Activated CD8-positive, alpha-beta memory T cell treated with anti-CD3 and anti-CD28 coated beads, Interleukin-2, amount 10 ng/mL, durations not matched to agents 7 days and 5 days (primary cell): ENCODE measurements at regions not wholly inside any gene's neighbourhood (a gene's known extent, or its start where the extent isn't known, plus 50 kb on each side); places are given as distances from the start of the nearest gene placed in this dataset.
"Not testable (repeated sequence)": the region's sequence is repeated elsewhere in the genome, so short reads cannot be mapped to it uniquely, and the experiment has no call there.

Source experiments
- ATAC-seq: fragments of 150-1000 bp; cut with Tn5 transposase; one replicate; pipeline ENCODE4 v1.10.0; 2021; ENCODE audit warnings: moderate library complexity
- CTCF ChIA-PET: fragments of 350-600 bp; sonication (Branson Sonifier 250); formaldehyde crosslinking; loops from one replicate; lab custom pipeline; 2021; ENCODE audit warnings: antibody characterized with exemption; lab: Charles Lee
- DNase-seq: peaks from one replicate; pipeline ENCODE4 v3.0.0-alpha.2; 2020
- H3K27ac Mint-ChIP-seq: one replicate; pipeline ENCODE4 v1.8.0; 2021; ENCODE audit warnings: mild to moderate bottlenecking, mixed read lengths
- H3K27me3 Mint-ChIP-seq: one replicate; pipeline ENCODE4 v1.8.0; 2021; ENCODE audit warnings: mixed read lengths
- H3K36me3 Mint-ChIP-seq: one replicate; pipeline ENCODE4 v1.8.0; 2021; ENCODE audit warnings: mild to moderate bottlenecking, mixed read lengths
- H3K4me1 Mint-ChIP-seq: one replicate; pipeline ENCODE4 v1.8.0; 2021; ENCODE audit warnings: mixed read lengths
- H3K4me3 Mint-ChIP-seq: one replicate; pipeline ENCODE4 v1.8.0; 2021; ENCODE audit warnings: mild to moderate bottlenecking, moderate library complexity, mixed read lengths
- H3K9me3 Mint-ChIP-seq: one replicate; pipeline ENCODE4 v1.8.0; 2022; ENCODE audit warnings: low read depth, mixed read lengths

- no peaks in the 10 kb centered on the region for H3K4me1 Mint-ChIP-seq
- H3K27me3 Mint-ChIP-seq: no peaks in the 10 kb centered on the region
- H3K9me3 Mint-ChIP-seq: no peaks in the 10 kb centered on the region
- no peak overlapping the region for H3K27ac Mint-ChIP-seq
- H3K36me3 Mint-ChIP-seq: no peaks in the 10 kb centered on the region
- H3K4me3 Mint-ChIP-seq: no peak overlapping the region
- DNase-seq: no peak
- CTCF ChIA-PET: no interaction called here
- ATAC-seq: no peak
Measured at GRCh38 chr2:43001055-43001378, 208.6 kb upstream of the HAAO start.

- peaks cover 4% of the 10 kb centered on the region for H3K27me3 Mint-ChIP-seq
- no peaks in the 10 kb centered on the region for H3K4me1 Mint-ChIP-seq
- no peak for DNase-seq
- no peaks in the 10 kb centered on the region for H3K36me3 Mint-ChIP-seq
- ATAC-seq: no peak
- CTCF ChIA-PET: no interaction called here
- H3K4me3 Mint-ChIP-seq: no peak overlapping the region
- no peaks in the 10 kb centered on the region for H3K9me3 Mint-ChIP-seq
- H3K27ac Mint-ChIP-seq: no peak overlapping the region
Measured at GRCh38 chr2:43000242-43001054, 208.1 kb upstream of the HAAO start.

- peaks cover 4% of the 10 kb centered on the region for H3K27me3 Mint-ChIP-seq
- no peak overlapping the region for H3K27ac Mint-ChIP-seq
- no peaks in the 10 kb centered on the region for H3K4me1 Mint-ChIP-seq
- CTCF ChIA-PET: no interaction called here
- ATAC-seq (no peak), DNase-seq (no peak)
- H3K36me3 Mint-ChIP-seq: no peaks in the 10 kb centered on the region
- H3K9me3 Mint-ChIP-seq: no peaks in the 10 kb centered on the region
- no peak overlapping the region for H3K4me3 Mint-ChIP-seq
Measured at GRCh38 chr2:42999856-43000241, 207.5 kb upstream of the HAAO start.

- no peak overlapping the region for H3K27ac Mint-ChIP-seq
- no peaks in the 10 kb centered on the region for H3K4me1 Mint-ChIP-seq
- H3K9me3 Mint-ChIP-seq: no peaks in the 10 kb centered on the region
- DNase-seq: no peak
- H3K36me3 Mint-ChIP-seq: no peaks in the 10 kb centered on the region
- peaks cover 4% of the 10 kb centered on the region for H3K27me3 Mint-ChIP-seq
- H3K4me3 Mint-ChIP-seq: no peak overlapping the region
- CTCF ChIA-PET: no interaction called here
- no peak for ATAC-seq
Measured at GRCh38 chr2:42999391-42999841, 207.0 kb upstream of the HAAO start.

- H3K27me3 Mint-ChIP-seq: peaks cover 4% of the 10 kb centered on the region
- no peaks in the 10 kb centered on the region for H3K9me3 Mint-ChIP-seq
- no peak overlapping the region for H3K4me3 Mint-ChIP-seq
- ATAC-seq (no peak), DNase-seq (no peak)
- CTCF ChIA-PET: no interaction called here
- H3K4me1 Mint-ChIP-seq: no peaks in the 10 kb centered on the region
- H3K27ac Mint-ChIP-seq: no peak overlapping the region
- H3K36me3 Mint-ChIP-seq: no peaks in the 10 kb centered on the region
Measured at GRCh38 chr2:42998721-42999120, 206.3 kb upstream of the HAAO start.

GRCh38 chr2:42996528-42996927 is 204.1 kb upstream of the HAAO start:
- H3K36me3 Mint-ChIP-seq: no peaks in the 10 kb centered on the region
- no peaks in the 10 kb centered on the region for H3K9me3 Mint-ChIP-seq
- CTCF ChIA-PET: no interaction called here
- H3K27me3 Mint-ChIP-seq: peaks cover 4% of the 10 kb centered on the region
- no peak overlapping the region for H3K4me3 Mint-ChIP-seq
- H3K27ac Mint-ChIP-seq: no peak overlapping the region
- DNase-seq (no peak), ATAC-seq (no peak)
- no peaks in the 10 kb centered on the region for H3K4me1 Mint-ChIP-seq

GRCh38 chr2:42995752-42996422 is 203.5 kb upstream of the HAAO start:
- no peaks in the 10 kb centered on the region for H3K4me1 Mint-ChIP-seq
- no peak overlapping the region for H3K4me3 Mint-ChIP-seq
- no peaks in the 10 kb centered on the region for H3K9me3 Mint-ChIP-seq
- no peaks in the 10 kb centered on the region for H3K36me3 Mint-ChIP-seq
- no peak for DNase-seq
- CTCF ChIA-PET: no interaction called here
- ATAC-seq: no peak
- H3K27me3 Mint-ChIP-seq: peaks cover 4% of the 10 kb centered on the region
- H3K27ac Mint-ChIP-seq: no peak overlapping the region

- H3K36me3 Mint-ChIP-seq, H3K27ac Mint-ChIP-seq, CTCF ChIA-PET, H3K4me3 Mint-ChIP-seq, ATAC-seq, DNase-seq, H3K4me1 Mint-ChIP-seq, H3K9me3 Mint-ChIP-seq, H3K27me3 Mint-ChIP-seq: not testable (repeated sequence)
Measured at GRCh38 chr2:42989283-42990081, 197.1 kb upstream of the HAAO start.

GRCh38 chr2:42988055-42988454 is 195.7 kb upstream of the HAAO start:
- H3K9me3 Mint-ChIP-seq, H3K27ac Mint-ChIP-seq, DNase-seq, H3K4me1 Mint-ChIP-seq, H3K36me3 Mint-ChIP-seq, H3K4me3 Mint-ChIP-seq, CTCF ChIA-PET, H3K27me3 Mint-ChIP-seq, ATAC-seq: not testable (repeated sequence)

- H3K27me3 Mint-ChIP-seq: peaks cover 9% of the 10 kb centered on the region
- CTCF ChIA-PET: interaction anchor here (0.6 kb wide), 1 partner anchor 68 kb away, joined by 3 read pairs; no protein-coding TSS in a partner anchor
- no peaks in the 10 kb centered on the region for H3K9me3 Mint-ChIP-seq
- DNase-seq: no peak
- H3K4me1 Mint-ChIP-seq: no peaks in the 10 kb centered on the region
- H3K36me3 Mint-ChIP-seq: no peaks in the 10 kb centered on the region
- ATAC-seq: no peak
- no peak overlapping the region for H3K27ac Mint-ChIP-seq
- H3K4me3 Mint-ChIP-seq: no peak overlapping the region
Measured at GRCh38 chr2:42987112-42987922, 194.9 kb upstream of the HAAO start.

- no peaks in the 10 kb centered on the region for H3K9me3 Mint-ChIP-seq
- no peaks in the 10 kb centered on the region for H3K4me1 Mint-ChIP-seq
- no peak overlapping the region for H3K27ac Mint-ChIP-seq
- H3K4me3 Mint-ChIP-seq: no peak overlapping the region
- CTCF ChIA-PET: no interaction called here
- DNase-seq: no peak
- H3K36me3 Mint-ChIP-seq: no peaks in the 10 kb centered on the region
- H3K27me3 Mint-ChIP-seq: peaks cover 5% of the 10 kb centered on the region
- ATAC-seq: no peak
Measured at GRCh38 chr2:42984617-42985016, 192.2 kb upstream of the HAAO start.

- Mint-ChIP-seq H3K4me3 (no peak overlapping the region), H3K27ac (no peak overlapping the region)
Measured at GRCh38 chr2:42984081-42984480, 191.7 kb upstream of the HAAO start.

GRCh38 chr2:42980764-42981416 is 188.5 kb upstream of the HAAO start:
- Mint-ChIP-seq H3K4me1 (no peaks in the 10 kb centered on the region), H3K9me3 (no peaks in the 10 kb centered on the region), H3K36me3 (no peaks in the 10 kb centered on the region), H3K4me3 (no peak overlapping the region), H3K27ac (no peak overlapping the region), H3K27me3 (peaks cover 3% of the 10 kb centered on the region)
- DNase-seq (no peak), ATAC-seq (no peak)
- CTCF ChIA-PET: no interaction called here

More at GRCh38 chr2:42984081-42984480, 191.7 kb upstream of the HAAO start:
- Mint-ChIP-seq H3K27me3 (peaks cover 5% of the 10 kb centered on the region), H3K36me3 (no peaks in the 10 kb centered on the region), H3K4me1 (no peaks in the 10 kb centered on the region), H3K9me3 (no peaks in the 10 kb centered on the region)
- DNase-seq: no peak
- no peak for ATAC-seq
- CTCF ChIA-PET: no interaction called here
